HG02588 (cell line): ENCODE measurements at regions not wholly inside any gene's neighbourhood (a gene's known extent, or its start where the extent isn't known, plus 50 kb on each side); places are given as distances from the start of the nearest gene placed in this dataset.

ENCODE experiments used
- ATAC-seq: cut with Tn5 transposase; IDR thresholded peaks from one replicate; pipeline ENCODE4 v1.9.1; 2021; ENCODE audit warnings: mild to moderate bottlenecking, moderate library complexity; ENCODE audit not compliant: unreplicated experiment

DNA sequence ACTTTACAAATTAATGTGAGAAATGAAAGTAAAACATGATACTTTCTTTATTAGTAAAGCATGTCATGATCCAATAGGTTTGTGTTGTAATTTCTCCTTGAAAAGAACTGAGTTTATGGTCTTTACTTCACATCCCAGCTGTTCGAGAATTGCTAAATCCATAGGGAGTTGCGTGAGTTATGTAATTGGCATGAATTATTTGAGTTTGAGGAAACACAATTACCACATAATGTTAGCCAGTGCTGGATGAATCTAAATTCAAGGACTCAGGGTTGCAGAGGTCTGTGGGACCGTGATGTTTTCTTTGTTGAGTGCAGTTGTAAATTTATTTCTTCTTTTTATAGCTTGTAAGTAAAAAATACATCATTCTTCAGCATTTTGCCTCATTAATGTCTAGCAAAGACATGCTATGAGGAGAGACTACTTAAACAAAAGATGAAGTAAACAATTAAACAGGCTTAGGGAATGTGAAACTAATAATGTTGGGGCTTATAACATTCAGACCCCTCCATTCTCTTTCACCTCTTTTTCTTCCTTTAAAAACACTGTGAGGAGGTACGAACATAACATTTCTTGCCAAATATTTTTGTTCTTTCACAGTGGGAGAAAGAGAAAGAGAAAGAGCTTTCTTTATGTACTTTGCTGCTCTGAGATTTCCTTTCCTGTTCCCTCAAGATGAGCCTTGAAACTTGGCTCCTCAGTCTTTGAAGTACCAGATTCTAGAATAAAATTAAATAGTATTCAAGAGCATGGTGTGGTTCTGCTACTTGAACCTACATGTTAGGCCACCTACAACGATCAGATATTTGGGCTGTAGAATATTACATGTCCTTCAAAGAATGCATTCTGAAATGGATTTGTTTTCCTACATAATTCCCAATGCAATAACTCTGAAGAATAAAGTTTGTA lies 159.6 kb upstream of the ANK2 start:
- no peak for ATAC-seq

DNA sequence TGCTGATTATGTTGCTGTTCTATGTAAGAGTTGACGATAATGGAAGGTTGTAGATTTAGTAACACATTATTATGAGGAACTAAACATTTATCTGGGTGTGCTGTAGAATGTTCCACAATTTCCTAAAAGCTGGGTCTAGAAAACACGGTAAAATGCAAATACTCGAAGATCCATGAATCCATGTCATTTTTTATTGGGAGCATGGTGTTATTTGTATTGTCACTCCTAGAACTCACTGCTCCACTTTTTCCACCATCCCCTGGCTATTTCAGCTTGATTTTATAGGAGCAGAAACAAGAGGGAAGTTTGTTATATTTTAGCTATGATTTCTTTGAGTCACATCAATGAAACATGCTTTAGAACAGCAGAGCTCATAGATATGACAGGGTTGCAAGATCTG lies 155.0 kb upstream of the ANK2 start:
- no peak for ATAC-seq

DNA sequence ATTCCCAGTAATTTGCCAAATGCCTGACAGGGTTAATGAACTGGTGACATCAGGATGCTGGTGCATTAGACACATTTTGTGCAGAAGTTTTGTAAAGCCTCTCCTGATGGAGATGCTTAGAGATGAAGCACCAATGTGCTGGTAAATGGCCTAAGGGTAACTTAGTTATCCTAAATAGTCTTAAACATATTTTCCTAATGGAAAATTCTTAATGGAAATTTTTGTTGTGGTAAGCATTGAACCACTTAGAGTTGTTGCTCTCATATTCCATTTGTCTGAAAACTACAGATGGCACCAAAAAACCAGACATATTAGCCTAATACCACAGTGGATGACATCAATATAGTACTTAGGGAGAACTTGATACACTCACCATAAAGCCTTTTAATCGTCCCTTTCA lies 154.5 kb upstream of the ANK2 start:
- no peak for ATAC-seq

DNA sequence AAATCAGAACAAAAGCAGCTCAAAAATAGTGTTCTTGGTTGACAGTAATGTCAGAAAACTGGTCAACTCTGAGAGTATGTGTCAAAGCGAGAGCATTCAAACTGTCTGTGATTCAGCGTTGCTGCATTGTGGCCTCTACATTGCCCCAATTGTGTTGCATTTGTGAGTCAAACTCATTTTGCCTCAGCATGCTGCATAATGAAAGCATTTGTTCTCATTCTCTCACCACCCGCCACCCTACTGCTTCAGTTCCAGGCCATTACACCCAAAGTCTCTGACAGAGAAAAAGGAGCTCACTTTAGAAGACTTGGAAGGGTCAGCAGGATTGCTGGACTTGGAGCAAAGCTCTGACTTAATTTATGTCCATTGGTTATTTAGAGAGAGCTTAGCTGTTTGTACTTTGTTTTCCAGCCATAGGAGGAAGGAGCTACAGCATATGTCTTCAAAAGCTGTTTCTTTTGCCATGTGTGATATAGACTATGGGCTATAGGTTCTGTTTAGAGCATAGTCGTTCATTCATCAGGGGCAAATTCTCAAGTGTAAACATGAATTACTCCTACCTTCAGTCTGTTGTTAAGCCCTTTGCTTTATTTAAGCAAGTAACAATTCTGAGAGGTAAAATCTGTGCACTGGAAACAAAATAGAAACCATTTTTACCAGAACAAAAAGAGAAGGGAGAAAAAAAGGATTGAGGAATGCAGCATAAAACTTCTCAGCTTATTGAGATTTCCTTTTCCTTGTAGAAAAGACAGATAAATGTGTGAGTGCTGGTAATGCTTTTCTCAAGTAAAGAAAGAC lies 153.4 kb upstream of the ANK2 start:
- ATAC-seq: no peak

DNA sequence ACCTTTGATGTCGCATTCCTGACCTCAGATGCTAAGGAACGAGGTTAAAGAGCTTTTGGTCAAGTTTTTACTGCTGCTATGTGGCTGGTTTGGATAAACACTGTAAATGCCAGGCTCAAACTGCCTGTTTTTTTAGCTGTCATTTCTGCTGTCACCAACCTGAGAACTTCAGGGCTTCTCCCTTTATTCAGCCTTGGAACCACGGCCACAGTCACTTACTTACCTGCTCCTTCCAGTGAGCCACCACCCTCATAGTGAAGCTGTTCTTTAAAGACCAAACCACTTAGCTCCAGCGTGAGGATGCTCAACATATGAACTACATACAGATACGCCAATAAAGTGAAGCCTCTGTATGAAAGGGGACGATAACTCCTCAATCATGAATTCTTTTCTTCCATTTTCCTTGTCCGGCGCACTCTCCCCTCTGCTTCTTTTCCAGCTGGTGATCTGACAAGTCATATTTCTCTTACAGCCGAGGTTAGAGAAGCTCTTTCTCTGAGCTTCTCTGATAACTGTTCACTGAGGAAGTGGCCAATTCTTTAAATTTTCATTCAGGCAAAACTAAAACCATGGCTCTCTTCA lies 152.8 kb upstream of the ANK2 start:
- ATAC-seq: no peak

DNA sequence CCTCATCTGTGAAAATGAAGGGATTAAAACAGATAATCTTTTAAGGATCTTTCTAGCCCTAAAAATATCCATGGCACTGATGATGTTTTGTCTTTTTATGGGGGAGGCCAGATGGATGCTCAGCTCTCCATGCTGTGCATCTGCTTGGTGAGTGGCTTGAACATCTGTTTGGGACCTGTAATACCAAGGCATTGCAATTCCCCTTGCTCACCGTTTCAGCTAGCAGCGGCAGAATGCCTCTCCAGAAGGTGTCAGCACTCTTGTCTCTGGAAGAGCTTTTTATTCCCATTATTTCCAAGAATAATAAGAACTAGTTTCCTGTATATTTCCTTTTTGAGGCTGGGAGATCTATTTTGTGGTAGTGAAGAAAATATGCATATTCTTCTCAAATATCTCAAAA lies 151.9 kb upstream of the ANK2 start:
- ATAC-seq: no peak

DNA sequence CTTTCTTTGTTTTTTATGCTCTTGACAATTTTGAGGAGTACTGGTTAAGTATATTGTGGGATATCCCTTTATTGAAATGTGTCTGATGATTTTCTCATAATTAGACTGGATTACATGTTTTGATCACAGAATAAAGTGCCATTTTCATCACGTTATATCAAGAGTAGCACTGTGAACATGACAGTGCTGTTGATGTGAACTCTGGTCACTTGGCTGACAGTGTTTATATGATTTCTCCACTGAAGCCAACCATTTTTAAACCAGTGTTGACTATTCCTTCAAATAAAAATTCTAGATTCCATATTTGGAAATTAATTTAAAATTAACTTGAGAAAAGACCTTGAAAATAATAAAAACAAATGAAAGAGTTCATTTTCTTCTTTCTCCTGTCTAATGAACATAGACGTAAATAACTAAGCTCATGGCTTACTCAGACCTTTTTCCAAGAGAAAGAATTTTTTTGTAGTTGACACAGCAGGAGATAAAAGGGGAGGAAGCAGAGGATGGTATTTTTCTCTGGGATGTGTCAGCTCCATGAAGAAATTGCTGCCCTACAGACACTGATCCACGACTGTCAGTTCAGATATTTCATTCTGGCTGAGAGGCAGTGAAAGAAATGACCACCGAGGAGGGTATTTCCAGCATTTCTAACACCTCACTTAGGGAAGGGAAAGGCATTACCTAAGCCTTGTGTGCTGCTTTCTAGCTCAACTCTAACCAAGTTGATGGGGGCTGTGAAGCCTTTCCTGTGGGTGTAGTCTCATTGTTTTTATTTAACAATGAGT lies 150.9 kb upstream of the ANK2 start:
- ATAC-seq: no peak

DNA sequence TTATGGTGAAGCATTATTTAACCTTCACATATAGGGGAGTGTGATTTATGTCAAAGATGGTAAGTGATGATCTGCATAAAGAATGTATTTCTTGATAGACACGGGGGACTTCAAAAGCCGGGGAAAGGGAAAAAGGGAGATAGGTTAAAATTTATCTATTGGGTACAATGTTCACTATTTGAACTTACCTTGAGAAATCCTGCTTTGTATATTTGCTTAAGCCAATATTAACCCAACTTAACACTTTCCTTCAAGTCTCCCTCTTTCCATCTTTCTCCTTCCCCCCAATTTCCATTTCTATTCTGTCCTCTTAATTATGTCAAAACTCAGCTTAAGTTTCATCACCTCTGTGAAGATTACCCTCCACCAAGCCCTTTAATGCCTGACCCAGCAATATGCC lies 149.0 kb upstream of the ANK2 start:
- no peak for ATAC-seq

DNA sequence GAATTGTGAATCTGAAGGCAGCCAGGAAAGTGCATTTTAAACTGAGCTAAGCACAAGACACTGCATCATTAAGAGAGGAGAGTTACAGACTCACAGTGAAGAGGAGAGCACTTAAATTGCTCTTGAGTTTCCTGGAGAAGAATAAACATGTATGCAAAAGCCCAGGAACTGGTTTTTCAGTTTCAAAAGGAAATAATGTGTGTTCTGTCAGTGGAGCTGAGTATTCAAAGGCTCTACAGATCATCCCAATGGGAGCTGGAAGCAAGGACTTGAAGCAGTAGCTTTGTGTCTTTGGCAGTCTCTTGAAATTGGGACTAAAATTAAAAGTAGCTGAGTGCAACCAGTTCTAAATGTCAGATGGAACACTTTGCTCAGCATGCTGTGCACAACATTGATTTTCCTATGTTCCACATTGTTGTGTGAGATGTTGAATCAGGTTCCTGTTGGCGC lies 147.5 kb upstream of the ANK2 start:
- ATAC-seq: no peak

DNA sequence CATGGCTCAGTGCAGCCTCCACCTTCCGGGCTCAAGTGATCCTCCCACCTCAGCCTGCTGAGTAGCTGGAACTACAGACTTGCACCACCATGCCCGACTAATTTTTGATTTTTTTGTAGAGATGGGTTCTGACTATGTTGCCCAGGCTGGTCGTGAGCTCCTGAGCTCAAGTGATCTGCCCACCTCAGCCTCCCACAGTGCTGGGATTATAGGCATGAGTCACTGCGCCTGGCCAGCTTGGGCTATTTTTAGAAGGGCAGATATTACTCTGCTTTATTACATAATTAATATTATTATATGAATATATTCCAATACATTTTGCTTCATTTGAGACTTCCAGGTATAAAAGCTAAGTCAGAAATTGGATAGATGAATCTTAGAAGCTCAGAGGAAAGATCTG lies 143.7 kb upstream of the ANK2 start:
- ATAC-seq: no peak

DNA sequence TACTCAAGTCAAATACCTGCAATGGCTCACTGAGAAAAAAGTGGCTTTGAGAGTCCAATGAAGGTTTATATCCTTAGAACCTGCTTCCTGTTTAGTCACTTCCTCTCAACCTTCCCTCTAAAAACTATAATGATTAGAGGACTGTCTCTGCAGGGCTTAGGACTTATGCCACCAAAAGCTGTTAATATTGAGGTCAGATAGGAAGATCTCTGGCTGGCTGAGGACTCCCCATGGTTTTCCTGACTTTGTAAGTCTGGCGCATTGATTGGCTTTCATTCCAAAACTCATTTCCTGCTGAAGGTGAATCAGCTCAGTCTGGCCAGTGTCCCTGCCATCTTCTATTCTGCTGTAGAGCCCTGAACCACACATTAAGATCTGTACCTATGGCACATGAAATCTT lies 140.9 kb upstream of the ANK2 start:
- no peak for ATAC-seq

DNA sequence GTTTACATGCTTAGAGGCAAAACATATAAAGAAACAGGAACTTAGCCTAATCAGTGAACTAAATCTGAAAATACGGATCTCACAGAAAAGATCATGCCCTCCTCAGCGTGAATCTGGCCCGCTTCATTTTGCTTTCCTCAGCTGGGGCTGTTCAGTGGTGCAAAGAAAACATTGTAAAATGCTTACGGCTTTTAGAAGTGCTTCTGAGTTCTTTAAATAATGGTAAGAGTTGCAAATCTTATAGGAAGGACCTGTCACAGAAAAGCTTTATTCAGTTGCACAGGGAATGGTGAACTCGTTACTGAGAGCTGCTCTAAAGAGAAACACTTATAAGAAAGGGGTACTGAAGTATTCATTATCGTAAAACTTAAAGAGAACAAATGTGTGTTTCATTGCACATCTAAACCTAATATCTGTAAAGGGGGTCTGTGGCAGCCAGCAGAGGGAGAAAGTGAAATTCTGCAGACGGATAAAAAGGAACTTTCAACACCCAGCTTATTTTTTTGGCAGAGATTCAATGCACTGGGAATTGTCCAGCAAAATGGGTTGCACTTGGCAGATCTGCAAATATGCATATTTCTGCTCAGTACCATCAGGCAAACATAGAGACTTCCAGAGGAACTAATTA lies 139.2 kb upstream of the ANK2 start:
- no peak for ATAC-seq

DNA sequence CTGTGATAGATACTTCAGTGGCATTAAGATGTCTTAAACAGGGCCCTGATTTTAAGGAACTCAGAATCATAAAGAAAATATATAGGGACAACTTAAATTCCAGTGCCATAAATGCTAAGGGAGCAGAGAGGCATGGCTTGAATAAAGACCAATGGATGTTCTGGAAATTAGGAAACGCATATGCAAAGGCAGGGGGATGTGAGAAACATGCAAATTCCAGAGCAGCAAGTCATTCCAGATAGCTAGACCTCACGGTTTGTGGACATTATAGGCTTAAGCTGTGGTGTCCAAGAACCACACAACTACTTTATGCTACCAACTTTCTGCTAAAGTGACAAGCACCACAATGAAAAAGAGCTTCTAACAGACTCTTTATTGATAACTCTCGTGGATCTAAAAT lies 132.6 kb upstream of the ANK2 start:
- no peak for ATAC-seq

DNA sequence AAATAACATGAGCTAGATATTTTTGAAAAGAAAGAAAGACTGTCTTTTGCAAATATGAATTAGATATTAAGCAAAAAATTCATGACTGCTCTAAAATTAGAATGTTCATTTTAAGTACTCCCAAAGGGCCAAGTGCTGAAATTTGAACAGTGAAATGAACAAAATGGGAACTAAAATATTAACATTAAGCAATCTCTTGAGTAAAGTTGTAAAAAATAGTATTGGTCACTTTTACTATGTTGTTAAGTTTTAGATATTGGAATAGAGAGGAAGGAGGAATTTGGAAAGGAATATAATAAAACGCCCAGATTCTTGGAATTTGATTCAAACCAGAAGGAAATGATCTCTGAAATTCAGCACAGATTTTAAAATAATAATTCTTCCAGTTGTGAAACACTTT lies 125.9 kb upstream of the ANK2 start:
- no peak for ATAC-seq

DNA sequence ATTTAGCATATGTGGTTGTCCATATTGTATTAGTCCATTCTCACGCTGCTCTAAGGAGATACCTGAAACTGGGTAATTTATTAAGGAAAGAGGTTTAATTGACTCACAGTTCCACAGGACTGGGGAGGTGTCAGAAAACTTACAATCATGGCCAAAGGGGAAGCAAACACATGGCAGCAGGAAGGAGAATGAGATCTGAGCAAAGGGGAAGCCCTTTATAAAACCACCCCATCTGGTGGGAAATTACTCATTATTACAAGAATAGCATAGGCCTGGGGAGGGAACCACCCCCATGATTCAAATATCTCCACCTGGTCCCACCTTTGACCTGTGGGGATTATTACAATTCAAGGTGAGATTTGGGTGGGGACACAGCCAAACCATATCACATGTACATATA lies 122.6 kb upstream of the ANK2 start:
- ATAC-seq: no peak

DNA sequence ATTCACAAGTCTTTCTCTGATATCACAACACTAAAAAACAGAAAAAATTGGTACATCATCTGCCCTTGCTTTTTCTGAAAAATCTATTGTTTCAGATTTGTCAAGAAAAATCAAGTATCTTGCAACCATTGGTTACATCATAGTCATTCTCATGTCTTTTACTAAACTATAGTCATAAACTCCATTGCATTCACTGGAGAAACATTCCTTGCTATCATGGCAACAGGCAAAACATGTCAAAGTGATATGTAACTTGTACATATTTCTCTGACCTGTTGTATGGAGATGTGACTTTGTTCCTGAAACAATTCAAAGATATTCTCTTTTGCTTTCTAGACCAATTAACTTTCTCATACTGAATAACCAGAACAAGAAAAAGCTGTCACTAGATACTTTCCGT lies 121.9 kb upstream of the ANK2 start:
- no peak for ATAC-seq

DNA sequence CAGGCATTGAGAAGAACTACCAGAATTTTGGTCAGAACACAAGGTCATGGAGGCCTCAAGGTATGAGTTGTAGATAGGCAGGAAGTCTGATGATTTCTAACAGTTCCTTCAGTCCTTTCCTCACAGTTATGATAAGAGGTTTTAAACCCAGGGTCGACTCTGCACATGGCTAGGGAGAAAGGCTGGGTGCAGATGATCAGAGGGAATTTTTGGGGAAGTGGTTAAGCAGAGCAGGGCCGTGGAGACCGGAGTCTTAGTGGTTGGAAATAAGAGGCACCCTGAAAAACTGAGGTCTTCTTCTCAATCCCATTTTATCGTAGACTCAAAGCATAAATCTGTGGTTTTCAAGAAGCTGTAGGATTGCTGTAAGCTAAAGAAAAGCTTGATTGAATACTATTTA lies 118.5 kb upstream of the ANK2 start:
- ATAC-seq: no peak

DNA sequence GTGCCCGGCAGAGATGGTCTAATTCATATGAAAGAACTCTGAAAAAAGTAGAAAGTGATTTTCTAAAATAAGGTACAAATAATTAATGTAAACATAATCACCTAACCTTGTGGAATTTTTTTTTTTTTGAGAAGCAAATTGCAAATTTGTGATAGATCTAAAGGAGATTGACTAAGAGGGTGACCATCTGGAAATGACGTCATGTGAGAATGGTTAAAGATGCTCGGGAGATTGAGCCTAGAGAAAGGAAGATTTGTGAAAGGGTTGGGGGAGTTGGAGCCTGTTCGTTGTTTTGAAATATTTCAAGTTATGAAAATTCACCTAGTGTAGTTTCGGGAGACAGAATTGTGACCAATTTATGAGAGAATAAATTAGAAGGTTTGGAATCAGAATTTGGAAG lies 115.7 kb upstream of the ANK2 start:
- ATAC-seq: no peak

DNA sequence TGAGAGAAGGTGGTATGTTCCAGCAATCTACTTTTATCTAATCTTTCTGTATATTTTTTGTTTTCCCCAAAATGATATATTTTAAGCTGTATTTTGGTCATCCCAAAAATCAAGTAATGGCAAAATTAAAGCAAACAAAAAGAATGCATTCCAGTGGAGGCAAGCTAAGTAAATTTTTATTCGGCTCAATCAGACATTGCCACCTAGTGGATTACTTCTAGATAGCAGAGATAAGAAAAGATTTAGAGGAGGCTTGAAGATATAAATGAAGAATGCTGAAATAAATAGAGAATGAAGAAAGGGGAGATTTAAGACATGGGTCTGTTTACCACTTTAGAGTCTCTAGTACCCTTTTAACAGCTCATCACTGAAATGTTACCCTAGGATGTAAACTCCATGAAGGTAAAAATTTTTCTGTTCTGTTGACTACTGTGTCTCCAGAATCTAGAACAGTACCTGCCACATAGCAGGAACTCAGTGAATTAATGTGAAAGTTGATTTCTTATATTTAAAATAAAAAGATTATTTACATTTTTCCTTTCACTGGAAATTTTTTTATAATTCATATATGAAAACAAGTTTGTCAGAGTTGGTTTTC lies 110.9 kb upstream of the ANK2 start:
- no peak for ATAC-seq

DNA sequence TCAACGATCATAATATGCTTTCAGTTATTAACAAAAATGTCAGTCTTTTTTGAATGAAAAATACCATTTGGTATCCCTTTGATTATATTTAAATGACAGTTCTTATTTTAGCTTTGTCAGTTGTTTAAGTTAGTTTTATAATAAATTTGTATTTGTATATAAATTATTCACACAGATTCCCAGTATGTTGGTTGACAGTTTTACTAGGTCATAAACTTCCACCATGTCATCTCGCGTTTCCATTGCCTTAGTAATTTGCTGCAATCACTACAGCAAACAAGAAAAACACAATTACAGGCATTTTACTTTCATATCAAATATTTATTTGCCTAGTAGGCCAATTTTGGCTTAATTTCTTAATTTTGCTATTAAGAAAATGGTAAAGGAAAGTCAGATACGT lies 109.6 kb upstream of the ANK2 start:
- ATAC-seq: no peak
